ENCODE measurements at regions not wholly inside any gene's neighbourhood (a gene's known extent, or its start where the extent isn't known, plus 50 kb on each side); places are given as distances from the start of the nearest gene placed in this dataset.

DNA sequence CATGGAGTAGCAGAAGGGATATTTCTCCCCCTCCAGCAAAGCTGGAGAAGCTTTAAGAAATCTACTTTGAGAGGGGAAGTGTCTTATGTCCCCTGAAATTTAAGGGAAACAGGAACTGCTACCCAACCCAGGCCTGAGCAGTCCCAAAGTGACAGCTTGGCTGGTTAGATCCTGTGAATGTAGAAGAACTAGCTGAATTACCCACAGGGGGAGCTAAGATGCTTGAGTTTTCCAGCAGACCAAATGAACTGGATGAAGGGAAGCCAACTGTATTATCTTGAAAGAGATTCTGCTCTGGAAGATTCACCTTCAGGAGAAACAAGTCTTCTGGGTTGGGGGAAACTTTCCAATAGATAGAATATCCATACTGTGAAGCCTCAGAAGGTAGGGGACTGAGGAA is 303.3 kb upstream of the MMS22L start:
- DNase-seq (ENCODE audit: low read depth, low spot score): peak; percentile 22

DNA sequence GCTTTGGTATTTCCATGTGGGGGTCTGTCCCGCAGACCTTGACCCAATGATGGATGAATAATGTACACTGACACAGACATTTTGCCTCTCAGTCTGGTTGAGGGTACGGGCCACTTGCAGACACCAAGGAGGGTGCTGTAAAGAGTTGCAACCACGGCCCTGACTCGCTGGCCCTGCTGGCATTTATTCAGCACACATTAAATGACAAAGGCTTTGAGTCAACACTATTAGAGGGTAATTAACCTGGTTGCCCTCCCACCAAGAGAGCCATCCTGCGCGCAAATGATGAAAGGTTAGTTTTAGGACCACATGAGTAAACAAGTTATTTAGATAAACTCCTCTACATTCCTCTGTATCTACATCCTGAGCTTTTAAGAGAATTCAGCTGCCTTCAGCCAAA is 308.9 kb upstream of the MMS22L start:
- DNase-seq (ENCODE audit: low read depth, low spot score): peak; percentile 65

DNA sequence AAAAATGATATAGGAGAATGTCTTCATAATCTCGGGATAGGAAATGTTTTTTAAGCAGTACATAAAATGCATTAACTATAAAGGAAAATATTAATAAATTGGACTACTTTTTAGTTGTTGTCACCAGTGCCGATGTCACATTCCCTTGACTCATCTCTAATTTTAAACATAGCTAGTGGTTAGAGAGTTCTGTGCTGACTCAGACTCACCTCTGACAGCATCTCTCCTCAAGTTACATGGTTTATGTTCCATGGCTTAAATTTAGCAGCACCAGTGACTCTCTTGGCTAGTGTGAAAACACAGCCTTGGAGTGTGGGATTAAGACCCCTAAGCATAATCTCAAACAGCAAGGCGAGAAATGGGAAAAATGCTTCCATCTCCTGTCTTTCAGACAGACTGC is 311.8 kb upstream of the MMS22L start:
- peak; percentile 5 for DNase-seq (ENCODE audit: low read depth, low spot score)

DNA sequence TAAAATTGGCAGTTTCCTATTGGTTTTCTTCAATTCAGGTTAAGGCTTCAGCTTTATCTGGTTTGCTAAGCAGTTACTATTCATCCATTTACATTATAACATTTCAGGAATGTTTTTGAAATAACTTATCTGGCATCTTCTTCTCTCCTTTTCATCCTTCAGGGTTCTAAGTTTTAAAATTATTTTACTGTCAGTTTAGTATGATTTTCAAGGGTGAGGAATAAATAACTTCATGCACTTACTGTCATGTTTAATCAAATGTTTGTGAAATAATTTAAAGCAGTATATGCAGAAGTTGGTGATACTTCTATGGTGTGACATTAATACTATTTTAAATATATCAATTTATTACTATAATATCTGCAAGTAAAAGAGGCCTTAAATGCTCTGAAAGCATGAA is 338.1 kb upstream of the MMS22L start:
- no peak for DNase-seq (ENCODE audit: low read depth, low spot score)

DNA sequence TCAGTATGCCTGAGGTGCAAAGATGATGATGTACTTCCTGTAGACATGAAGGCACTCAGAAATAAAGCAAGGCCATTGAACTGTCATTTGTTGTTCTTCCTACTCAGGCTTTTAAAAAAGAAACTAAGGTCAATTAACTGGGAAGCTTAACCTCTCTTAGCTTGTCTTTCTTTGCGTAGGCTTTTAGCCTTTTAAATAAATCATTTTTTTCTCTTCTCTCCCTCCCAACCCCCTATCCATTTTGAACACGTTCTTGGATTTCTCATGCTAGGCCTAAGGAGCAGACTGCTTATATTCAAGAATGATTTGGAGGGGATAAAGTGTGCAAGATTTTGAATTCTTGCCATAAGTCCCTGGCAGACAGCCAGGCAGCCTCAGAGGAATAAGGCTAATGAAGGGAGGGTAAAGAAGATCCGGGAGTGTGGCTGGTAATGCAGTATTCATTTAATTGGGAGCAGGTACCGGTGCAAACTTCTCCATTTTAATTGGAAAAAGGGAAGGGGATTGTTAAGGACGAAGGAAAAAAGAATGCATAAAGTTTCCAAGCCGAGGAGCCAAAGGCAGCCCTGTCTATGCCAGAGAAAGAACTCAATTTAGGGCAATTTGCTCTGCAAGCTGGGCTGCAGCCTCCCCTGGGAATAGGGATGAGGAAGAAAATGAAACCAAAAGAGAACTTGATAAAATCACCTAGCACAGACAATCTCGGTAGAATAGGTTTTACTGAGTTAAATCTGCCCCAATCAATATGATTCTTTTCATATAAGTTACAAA is 343.8 kb upstream of the MMS22L start:
- DNase-seq (ENCODE audit: low read depth, low spot score): no peak

GRCh38 chr6:97629180-97629579 is 346.2 kb upstream of the MMS22L start:
- no peak for DNase-seq (ENCODE audit: low read depth, low spot score)

DNA sequence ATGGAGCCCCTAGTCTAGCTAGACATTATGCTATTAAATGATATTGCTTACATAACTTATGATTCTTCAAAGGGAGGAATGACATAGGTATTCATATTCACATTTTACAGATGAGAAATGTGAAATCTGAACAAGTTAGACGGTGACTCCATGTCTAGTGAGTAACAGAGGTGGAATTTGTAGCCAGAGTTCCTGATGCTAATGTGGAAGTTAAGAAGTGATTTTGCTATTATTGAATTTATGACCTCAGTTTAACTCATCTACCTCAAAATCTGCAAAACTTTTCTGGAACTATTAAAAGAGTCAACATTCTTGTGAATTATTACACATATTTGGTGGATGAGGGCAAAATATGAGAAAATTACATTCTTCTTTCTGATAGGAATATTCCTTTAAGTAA is 347.6 kb upstream of the MMS22L start:
- DNase-seq (ENCODE audit: low read depth, low spot score): no peak

DNA sequence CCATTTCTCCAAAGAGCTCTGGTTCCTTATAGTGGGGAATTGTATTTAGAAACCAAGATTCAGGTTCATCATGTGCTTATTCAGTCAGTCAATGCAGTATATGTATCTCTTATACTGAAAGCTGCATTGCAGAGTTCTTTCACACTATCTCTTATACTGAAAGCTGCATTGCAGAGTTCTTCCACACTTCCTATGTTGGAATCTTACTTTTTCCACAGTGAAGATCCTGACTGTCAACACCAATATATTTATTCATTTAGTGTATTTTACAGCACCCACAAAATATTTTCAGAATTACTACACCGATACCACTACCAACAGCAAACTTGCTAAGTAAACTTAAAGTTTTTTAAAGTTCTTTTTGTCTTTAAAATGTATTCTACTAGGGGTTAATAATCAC is 349.3 kb upstream of the MMS22L start:
- DNase-seq (ENCODE audit: low read depth, low spot score): no peak

DNA sequence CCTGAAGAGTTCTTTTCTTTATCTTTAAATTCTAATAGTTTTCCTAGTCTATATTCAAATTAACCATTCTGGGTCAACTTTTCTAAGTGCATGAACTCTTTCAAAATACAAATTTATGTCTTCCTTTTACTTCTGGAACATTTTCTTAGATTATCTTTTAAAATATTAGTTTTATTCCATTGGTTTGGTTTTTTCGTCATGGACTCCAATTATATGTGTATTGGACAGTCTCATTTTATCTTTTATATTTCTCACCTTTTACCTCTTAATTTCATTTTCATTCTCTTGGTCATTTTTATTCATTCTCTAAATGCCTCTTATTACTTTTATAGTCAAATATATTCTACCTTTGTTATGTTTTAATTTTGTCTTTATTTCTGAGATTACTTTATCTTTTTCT is 356.7 kb upstream of the MMS22L start:
- no peak for DNase-seq (ENCODE audit: low read depth, low spot score)

GRCh38 chr6:97644353-97644752 is 361.3 kb upstream of the MMS22L start:
- DNase-seq (ENCODE audit: low read depth, low spot score): no peak

- DNase-seq (ENCODE audit: low read depth, low spot score): no peak
Observed at GRCh38 chr6:97645757-97646156, 362.7 kb upstream of the MMS22L start.

DNA sequence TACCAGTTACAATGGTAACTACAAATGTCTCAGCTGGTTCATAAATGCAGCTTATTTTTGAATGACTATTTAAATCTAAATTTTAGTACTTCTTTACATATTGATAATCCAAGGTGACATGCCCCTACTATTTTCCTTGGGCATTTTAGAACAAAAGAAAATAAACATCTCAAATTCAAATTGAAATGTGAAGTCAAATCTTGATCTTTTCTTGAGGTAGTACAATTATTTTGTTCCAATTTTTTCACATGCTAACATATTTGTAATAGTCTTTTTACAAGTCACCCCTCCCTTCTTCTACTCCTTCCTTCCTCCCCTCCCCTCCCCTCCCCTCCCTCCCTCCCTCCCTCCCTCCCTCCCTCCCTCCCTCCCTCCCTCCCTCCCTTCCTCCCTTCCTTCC is 370.1 kb upstream of the MMS22L start:
- DNase-seq (ENCODE audit: low read depth, low spot score): no peak

DNA sequence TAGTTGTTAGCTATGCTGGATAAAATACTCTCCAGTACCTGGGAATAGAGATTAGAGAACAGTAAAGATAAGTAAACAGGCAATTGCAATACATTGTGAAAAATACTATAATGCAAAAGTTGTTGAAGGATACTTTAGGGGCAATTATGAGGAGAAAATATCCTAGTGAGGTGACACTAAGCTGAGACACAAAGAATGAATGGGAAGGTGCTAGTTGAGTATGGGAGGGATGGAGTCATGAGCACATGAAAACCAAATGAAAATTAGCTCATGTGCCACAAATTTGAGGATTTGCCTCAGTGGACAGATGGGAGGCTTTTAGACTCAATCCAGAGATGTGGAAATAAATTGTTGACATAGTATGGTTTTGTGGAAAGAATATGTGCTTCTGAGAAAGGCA is 370.5 kb upstream of the MMS22L start:
- DNase-seq (ENCODE audit: low read depth, low spot score): no peak

DNA sequence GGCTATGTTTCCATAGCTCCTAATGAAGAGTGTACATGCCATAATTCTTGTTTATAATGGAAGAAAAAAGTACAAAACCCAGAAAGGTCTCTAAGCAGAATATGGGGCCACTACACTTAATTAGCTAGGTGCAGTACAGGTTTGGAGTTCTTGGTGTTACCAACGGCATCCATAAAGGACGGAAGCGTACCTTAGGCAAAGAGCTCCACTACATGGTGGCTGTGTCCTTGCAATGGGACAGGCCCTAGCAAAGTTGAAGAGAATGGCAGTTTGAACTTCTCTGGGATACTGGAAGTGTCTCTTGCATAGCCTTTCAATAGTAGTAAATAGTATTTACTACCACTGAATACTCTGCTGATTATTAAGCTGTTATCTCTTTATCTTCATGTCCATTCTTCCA is 371.7 kb upstream of the MMS22L start:
- no peak for DNase-seq (ENCODE audit: low read depth, low spot score)

DNA sequence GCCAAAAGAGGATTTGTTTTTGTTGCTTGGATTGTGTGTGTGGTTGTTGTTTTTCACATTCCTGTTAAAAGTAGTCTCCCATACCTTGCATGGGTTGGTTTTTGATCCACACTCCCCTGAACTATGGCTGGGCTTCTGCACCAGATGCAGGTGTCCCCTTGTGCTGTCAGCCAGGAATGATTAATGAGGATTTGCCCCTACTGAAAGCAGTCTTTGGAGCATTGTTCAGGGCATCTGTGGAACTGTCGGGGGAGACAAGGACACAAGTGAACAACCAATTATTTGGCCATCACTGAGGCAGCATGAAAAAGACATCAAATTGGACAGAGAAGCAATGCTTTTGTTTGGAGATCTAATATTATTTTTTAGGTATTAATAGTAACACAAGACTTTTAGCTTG is 373.2 kb upstream of the MMS22L start:
- DNase-seq (ENCODE audit: low read depth, low spot score): peak; percentile 27

- DNase-seq (ENCODE audit: low read depth, low spot score): no peak
Observed at GRCh38 chr6:97656706-97657350, 373.8 kb upstream of the MMS22L start.

DNA sequence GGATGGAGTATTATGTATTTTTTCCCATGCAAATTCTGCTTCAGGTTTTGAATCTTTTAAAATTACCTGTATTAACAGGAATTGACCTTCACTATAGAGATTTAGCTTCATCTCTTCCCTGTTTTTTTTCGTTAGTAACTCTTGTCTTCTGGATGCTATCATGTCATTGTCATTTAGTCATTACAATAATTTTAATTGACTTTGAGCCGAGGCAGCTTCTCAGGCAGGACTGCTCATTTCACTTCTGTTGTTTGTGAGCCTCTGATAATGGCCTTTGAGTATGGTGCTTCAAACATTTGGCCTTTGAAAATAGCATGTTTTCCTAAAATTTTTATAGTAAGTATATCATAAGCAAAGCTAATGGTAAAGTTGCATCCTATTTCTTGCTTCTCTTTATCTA is 375.1 kb upstream of the MMS22L start:
- DNase-seq (ENCODE audit: low read depth, low spot score): no peak

DNA sequence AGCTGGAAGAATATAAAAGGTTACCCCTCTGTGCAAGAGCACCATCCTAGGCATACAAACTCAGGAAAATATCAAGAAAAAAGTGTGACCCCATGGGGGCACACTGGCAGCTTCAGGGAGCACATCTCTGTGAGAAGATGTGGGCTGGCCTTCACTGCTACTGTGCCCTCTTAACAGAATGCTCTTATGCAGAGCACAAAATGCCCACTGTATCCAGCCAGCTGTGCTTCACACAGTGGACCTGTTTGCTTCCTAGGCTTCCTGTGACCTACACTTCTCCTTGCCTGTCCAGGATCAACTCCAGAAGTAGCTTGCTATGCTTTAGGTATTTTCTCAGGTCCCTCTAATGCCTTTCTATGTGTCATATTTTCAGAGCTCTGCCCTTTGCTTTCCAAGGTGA is 380.2 kb upstream of the MMS22L start:
- DNase-seq (ENCODE audit: low read depth, low spot score): no peak

DNA sequence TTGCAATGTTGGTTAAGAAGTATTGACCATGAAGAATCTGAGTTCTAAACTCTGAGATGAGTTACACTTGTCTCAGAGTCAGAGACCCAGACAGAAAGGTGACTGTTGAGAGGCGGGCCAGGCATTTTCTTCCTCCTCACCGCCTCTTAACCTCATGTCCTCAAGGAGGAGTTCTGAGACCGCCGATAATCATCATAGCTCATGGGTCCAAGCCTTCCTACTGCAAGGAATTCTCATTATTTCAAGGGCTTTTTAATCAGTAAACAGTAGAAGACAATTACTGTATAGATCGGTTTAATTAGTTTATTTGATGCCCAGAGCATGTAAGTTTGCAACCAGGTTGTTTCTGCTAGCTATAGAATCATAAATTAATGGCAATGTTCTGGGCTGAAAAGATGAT is 382.4 kb upstream of the MMS22L start:
- no peak for DNase-seq (ENCODE audit: low read depth, low spot score)

- no peak for DNase-seq (ENCODE audit: low read depth, low spot score)
Observed at GRCh38 chr6:97666889-97667288, 383.9 kb upstream of the MMS22L start.

DNA sequence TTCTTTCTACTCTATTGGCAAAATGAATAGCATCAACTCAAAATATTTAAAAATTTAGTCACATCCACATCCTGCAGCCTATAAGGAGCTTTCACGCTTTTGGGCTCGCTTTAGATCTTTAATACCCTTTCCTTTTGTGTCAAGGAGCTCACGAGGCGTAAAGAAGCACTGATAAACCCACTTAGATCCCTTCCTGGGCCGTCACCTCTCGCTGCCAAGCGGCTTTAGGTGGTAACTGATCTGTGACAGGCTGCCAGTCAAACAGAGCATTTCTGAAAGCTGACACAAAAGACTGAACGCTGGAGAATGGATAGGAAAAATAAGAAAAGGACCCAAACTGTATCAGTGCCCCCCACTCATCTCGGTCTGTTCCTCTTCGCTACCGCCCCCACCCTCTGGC is 385.7 kb upstream of the MMS22L start:
- DNase-seq (ENCODE audit: low read depth, low spot score): peak; percentile 15

DNA sequence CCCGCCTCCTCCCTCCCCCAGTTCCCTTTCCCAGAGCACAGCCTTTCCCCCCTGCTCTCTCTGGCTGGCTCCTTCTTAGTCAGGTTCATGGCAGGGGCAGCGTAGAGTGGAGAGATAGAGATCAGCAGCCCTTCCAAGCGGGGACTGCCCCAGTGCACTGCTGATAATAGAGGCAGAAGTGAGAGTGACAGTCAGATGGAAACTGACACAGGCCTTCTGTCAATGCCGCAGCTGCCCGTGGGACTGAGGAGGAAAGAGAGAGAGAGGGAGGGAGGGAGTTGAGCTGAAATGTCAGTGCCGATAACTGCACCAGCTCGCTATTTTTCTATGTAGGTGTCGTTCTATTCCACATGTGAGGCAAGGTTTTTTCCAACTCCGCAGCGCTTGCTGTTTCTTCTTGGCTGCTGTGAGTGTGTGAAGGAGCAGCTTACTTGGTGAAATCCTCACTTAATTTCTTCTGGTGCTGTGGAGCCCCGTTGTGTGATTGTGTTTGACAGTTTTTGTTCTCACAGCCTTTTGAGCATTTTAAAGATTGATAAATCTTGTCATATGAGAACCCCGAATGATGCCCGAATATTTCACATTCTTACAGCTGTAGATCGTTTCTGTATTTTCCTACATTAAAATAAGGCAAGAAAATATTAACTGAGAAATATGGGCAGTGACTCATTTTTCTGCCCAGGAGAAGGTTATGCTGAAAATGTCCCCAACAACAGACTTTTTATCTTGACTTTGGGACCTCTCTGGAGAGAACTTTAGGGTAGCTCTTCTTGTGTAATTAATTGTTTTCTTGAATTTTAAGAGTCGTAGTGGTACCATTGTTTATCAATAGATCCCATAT is 386.4 kb upstream of the MMS22L start:
- DNase-seq (ENCODE audit: low read depth, low spot score): peak; percentile 58

GRCh38 chr6:97674802-97675201 is 391.8 kb upstream of the MMS22L start:
- peak; percentile 16 for DNase-seq (ENCODE audit: low read depth, low spot score)
